ENCODE measurements at regions not wholly inside any gene's neighbourhood (a gene's known extent, or its start where the extent isn't known, plus 50 kb on each side); places are given as distances from the start of the nearest gene placed in this dataset.

GRCh38 chr5:28408651-28409050, 1370.3 kb upstream of the CDH9 start:
- H3K4me1 ChIP-seq: no peaks in the 10 kb centered on the region
- H3K9me3 ChIP-seq: no peaks in the 10 kb centered on the region
- H3K27ac ChIP-seq: no peak overlapping the region
- no peak for TF ChIP-seq CTCF (IDR thresholded peaks at IDR 0.05)
- H3K4me3 ChIP-seq: no peak overlapping the region
- DNase-seq (ENCODE audit: low spot score): no peak
- H3K27me3 ChIP-seq: no peaks in the 10 kb centered on the region
- no peaks in the 10 kb centered on the region for H3K36me3 ChIP-seq

- Histone ChIP-seq H3K27me3 (no peaks in the 10 kb centered on the region), H3K27ac (no peak overlapping the region), H3K4me1 (no peaks in the 10 kb centered on the region), H3K4me3 (no peak overlapping the region), H3K36me3 (no peaks in the 10 kb centered on the region), H3K9me3 (no peaks in the 10 kb centered on the region)
- no peak for TF ChIP-seq CTCF (IDR thresholded peaks at IDR 0.05)
- DNase-seq (ENCODE audit: low spot score): no peak
These were observed 1369.8 kb upstream of the CDH9 start for GRCh38 chr5:28408186-28408585.

- Histone ChIP-seq H3K36me3 (no peaks in the 10 kb centered on the region), H3K27ac (no peak overlapping the region), H3K4me3 (no peak overlapping the region), H3K4me1 (no peaks in the 10 kb centered on the region), H3K27me3 (no peaks in the 10 kb centered on the region), H3K9me3 (no peaks in the 10 kb centered on the region)
- TF ChIP-seq CTCF (IDR thresholded peaks at IDR 0.05): no peak
- no peak for DNase-seq (ENCODE audit: low spot score)
These were observed 1366.1 kb upstream of the CDH9 start for GRCh38 chr5:28404363-28405071.

- Histone ChIP-seq H3K4me1 (no peaks in the 10 kb centered on the region), H3K36me3 (no peaks in the 10 kb centered on the region), H3K9me3 (no peaks in the 10 kb centered on the region), H3K27ac (no peak overlapping the region), H3K4me3 (no peak overlapping the region), H3K27me3 (no peaks in the 10 kb centered on the region)
- no peak for DNase-seq (ENCODE audit: low spot score)
- no peak for TF ChIP-seq CTCF (IDR thresholded peaks at IDR 0.05)
These were observed 1365.5 kb upstream of the CDH9 start for GRCh38 chr5:28403846-28404245.

- Histone ChIP-seq H3K36me3 (no peaks in the 10 kb centered on the region), H3K27me3 (no peaks in the 10 kb centered on the region), H3K9me3 (no peaks in the 10 kb centered on the region), H3K4me3 (no peak overlapping the region), H3K4me1 (no peaks in the 10 kb centered on the region), H3K27ac (no peak overlapping the region)
- DNase-seq (ENCODE audit: low spot score): no peak
- no peak for TF ChIP-seq CTCF (IDR thresholded peaks at IDR 0.05)
These were observed 1364.4 kb upstream of the CDH9 start for GRCh38 chr5:28402590-28403301.
